ENCODE measurements at regions not wholly inside any gene's neighbourhood (a gene's known extent, or its start where the extent isn't known, plus 50 kb on each side); places are given as distances from the start of the nearest gene placed in this dataset.

DNA sequence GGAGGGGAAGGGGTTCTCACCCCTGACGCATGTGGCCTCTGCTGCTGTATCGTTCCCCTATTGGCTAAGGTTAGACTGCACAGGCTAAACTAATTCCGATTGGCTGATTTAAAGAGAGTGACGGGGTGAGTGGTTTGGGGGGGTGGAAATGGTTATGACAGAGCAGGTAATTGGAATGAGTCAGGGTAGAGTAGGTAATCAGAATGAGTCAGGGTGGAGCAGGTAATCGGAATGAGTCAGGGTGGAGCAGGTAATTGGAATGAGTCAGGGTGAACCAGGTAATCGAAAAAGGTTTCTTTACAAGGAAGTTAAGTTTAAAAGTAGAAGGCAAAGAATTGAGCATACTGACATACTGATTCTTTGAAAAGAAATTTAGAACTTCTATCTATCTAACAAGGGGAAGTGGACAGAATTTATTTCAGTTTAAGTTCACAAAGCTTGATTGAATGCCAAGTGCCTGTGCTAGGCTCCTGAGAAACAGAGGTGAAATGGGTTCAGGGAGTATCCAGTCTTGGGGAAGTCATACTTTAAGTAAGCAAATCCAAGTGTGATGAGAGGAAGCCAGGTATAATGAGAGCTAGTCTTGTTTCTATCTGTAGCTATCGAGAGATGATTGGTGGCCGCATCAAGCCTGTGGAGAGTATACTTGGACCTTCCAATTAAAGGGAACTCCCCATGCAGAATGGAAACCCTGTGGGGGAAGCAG is 58.0 kb downstream of the C11orf91 start:
- no peak for ATAC-seq
- no peaks in the 10 kb centered on the region for H3K27me3 ChIP-seq
- no peaks in the 10 kb centered on the region for H3K4me1 ChIP-seq
- intact Hi-C loops (cut with DNase I), result no loop called here
- no peak overlapping the region for H3K27ac ChIP-seq
- no peak for TF ChIP-seq POLR2A (IDR thresholded peaks at IDR 0.05)
- no peak for TF ChIP-seq CTCF (IDR thresholded peaks at IDR 0.05)
- no peak overlapping the region for H3K4me3 ChIP-seq
- 80 to 83% methylated on average over 8 of the region's 8 CpGs for WGBS, 2 donors
- H3K36me3 ChIP-seq (replicated peaks in 1 of 2; ENCODE audit: insufficient read depth in 1 of 2, low read depth in 2 of 2), result no peaks in the 10 kb centered on the region
- H3K9me3 ChIP-seq, result no peaks in the 10 kb centered on the region
- DNase-seq, result no peak

- Histone ChIP-seq H3K9me3 (no peaks in the 10 kb centered on the region), H3K27me3 (no peaks in the 10 kb centered on the region), H3K4me1 (no peaks in the 10 kb centered on the region), H3K27ac (no peak overlapping the region), H3K36me3 (replicated peaks in 1 of 2; ENCODE audit: insufficient read depth in 1 of 2, low read depth in 2 of 2) (no peaks in the 10 kb centered on the region), H3K4me3 (no peak overlapping the region)
- ATAC-seq (no peak), DNase-seq (no peak)
- WGBS, 2 donors, result 41 to 42% methylated on average over 8 of the region's 8 CpGs
- intact Hi-C loops (cut with DNase I), result no loop called here
- TF ChIP-seq POLR2A (IDR thresholded peaks at IDR 0.05) (no peak), CTCF (IDR thresholded peaks at IDR 0.05) (no peak)
These were observed 59.8 kb downstream of the C11orf91 start for GRCh38 chr11:33640730-33641371.

DNA sequence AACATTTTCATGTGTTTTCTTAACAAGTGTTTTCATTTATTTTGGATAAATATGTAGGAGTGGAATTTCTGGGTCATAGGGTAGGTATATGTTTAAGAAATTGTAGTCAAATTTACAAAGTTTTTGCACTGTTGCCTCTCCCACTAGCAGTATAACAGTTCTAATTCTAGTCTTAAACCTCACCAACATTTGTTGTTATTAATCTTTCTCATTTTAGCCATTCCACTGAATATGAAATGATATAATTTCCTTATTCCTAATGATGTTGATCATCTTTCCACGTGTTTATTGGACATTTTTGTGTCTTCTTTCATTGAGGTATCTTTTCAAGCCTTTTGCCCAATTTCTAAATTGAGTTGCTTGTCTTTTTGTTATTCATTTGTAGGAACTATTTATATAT is 62.0 kb downstream of the C11orf91 start:
- ATAC-seq, result no peak

GRCh38 chr11:33636104-33636503 is 64.5 kb downstream of the C11orf91 start:
- WGBS, 2 donors, result 78 to 79% methylated on average over 6 of the region's 6 CpGs
- no peak for TF ChIP-seq CTCF (IDR thresholded peaks at IDR 0.05)
- TF ChIP-seq POLR2A (IDR thresholded peaks at IDR 0.05), result no peak
- H3K4me3 ChIP-seq, result no peak overlapping the region
- no peaks in the 10 kb centered on the region for H3K36me3 ChIP-seq (replicated peaks in 1 of 2; ENCODE audit: insufficient read depth in 1 of 2, low read depth in 2 of 2)
- DNase-seq (no peak), ATAC-seq (no peak)
- H3K27ac ChIP-seq, result no peak overlapping the region
- intact Hi-C loops (cut with DNase I), result no loop called here
- no peaks in the 10 kb centered on the region for H3K9me3 ChIP-seq
- H3K27me3 ChIP-seq, result no peaks in the 10 kb centered on the region
- H3K4me1 ChIP-seq, result no peaks in the 10 kb centered on the region

More for the DNA sequence above, 62.0 kb downstream of the C11orf91 start:
- no peak for TF ChIP-seq POLR2A (IDR thresholded peaks at IDR 0.05)
- no peak for TF ChIP-seq CTCF (IDR thresholded peaks at IDR 0.05)
- no peak overlapping the region for H3K4me3 ChIP-seq
- H3K4me1 ChIP-seq, result no peaks in the 10 kb centered on the region
- no peaks in the 10 kb centered on the region for H3K36me3 ChIP-seq (replicated peaks in 1 of 2; ENCODE audit: insufficient read depth in 1 of 2, low read depth in 2 of 2)
- no peaks in the 10 kb centered on the region for H3K9me3 ChIP-seq
- 30 to 41% methylated on average over 1 of the region's 1 CpG for WGBS, 2 donors
- no peaks in the 10 kb centered on the region for H3K27me3 ChIP-seq
- intact Hi-C loops (cut with DNase I), result no loop called here
- no peak for DNase-seq
- H3K27ac ChIP-seq, result no peak overlapping the region

DNA sequence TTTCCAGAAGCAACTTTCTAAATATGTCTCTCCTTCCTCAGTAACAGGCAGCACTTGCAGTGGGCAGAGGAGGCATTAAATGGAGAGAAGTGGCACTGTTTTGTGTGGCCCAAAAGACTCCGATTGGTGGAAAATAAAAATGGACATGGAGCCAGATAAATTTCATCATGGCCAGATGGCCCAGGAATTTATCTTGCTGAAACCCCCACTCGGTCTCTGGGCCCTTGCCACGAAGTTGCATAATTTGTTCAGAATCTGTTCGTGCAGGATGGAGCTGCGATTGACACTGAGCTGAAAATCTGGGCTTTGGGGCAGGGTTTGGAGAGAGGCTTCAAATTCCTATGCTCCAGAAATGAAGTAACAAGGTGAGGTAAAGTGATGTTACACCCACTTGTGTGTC is 65.5 kb downstream of the C11orf91 start:
- 34 to 38% methylated on average over 5 of the region's 5 CpGs for WGBS, 2 donors
- Histone ChIP-seq H3K9me3 (no peaks in the 10 kb centered on the region), H3K36me3 (replicated peaks in 1 of 2; ENCODE audit: insufficient read depth in 1 of 2, low read depth in 2 of 2) (no peaks in the 10 kb centered on the region), H3K27me3 (no peaks in the 10 kb centered on the region), H3K4me1 (no peaks in the 10 kb centered on the region), H3K4me3 (no peak overlapping the region), H3K27ac (no peak overlapping the region)
- ATAC-seq, result peak; percentile 35
- TF ChIP-seq CTCF (IDR thresholded peaks at IDR 0.05) (no peak), POLR2A (IDR thresholded peaks at IDR 0.05) (no peak)
- peak in 3 of 4 donors; percentile 19 to 25 (median 22) for DNase-seq
- intact Hi-C loops (cut with DNase I), result no loop called here

Data from body of pancreas (tissue), 4 donors.